ENCODE measurements at regions not wholly inside any gene's neighbourhood (a gene's known extent, or its start where the extent isn't known, plus 50 kb on each side); places are given as distances from the start of the nearest gene placed in this dataset.

DNA sequence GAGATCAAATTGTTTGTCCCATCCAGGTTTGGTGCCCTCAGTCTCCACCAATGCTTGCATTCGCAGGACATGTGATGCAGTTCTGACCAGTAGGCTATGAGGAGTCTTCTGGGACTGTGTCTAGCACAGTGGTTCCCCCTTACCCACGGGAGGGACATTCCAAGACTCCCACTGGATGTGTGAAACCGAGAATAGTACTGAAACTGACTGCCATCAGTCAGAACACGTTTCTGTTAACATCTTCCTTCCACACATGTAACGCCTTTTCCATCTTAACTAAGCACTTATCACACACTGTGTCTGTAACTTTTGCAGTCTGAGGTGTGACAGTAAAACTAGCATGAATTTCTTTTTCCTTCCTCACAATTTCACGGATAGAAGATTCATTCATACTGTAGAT, 74.7 kb downstream of the PTTG1 start:
- TF ChIP-seq, protein P1, sequence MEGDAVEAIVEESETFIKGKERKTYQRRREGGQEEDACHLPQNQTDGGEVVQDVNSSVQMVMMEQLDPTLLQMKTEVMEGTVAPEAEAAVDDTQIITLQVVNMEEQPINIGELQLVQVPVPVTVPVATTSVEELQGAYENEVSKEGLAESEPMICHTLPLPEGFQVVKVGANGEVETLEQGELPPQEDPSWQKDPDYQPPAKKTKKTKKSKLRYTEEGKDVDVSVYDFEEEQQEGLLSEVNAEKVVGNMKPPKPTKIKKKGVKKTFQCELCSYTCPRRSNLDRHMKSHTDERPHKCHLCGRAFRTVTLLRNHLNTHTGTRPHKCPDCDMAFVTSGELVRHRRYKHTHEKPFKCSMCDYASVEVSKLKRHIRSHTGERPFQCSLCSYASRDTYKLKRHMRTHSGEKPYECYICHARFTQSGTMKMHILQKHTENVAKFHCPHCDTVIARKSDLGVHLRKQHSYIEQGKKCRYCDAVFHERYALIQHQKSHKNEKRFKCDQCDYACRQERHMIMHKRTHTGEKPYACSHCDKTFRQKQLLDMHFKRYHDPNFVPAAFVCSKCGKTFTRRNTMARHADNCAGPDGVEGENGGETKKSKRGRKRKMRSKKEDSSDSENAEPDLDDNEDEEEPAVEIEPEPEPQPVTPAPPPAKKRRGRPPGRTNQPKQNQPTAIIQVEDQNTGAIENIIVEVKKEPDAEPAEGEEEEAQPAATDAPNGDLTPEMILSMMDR (conservative IDR thresholded peaks at IDR 0.05; ENCODE audit: low read length) = no peak
- no peak for TF ChIP-seq EZH2phosphoT487 (IDR thresholded peaks at IDR 0.05; ENCODE audit: borderline replicate concordance)
